Neutrophil (primary cell): ENCODE measurements at regions not wholly inside any gene's neighbourhood (a gene's known extent, or its start where the extent isn't known, plus 50 kb on each side); places are given as distances from the start of the nearest gene placed in this dataset.
"Not testable (repeated sequence)": the region's sequence is repeated elsewhere in the genome, so short reads cannot be mapped to it uniquely, and the experiment has no call there.

Experiments
- H3K27ac ChIP-seq: fragments of 200-600 bp; sonication (generic); 2 replicates; pipeline ENCODE4 v1.5.1; 2016; ENCODE audit warnings: mild to moderate bottlenecking, moderate library complexity
- H3K27me3 ChIP-seq: fragments of 200-600 bp; sonication (generic); 2 replicates; pipeline ENCODE4 v1.6.0; 2016; ENCODE audit warnings: mild to moderate bottlenecking
- H3K36me3 ChIP-seq: fragments of 200-600 bp; sonication (generic); 2 replicates; pipeline ENCODE4 v1.5.1; 2017
- H3K4me1 ChIP-seq, 2 experiments: fragments of 200-600 bp in 1 of 2; sonication (generic) in 1 of 2; 1 replicate in 1 of 2; 2 replicates in 1 of 2; pipeline versions ENCODE4 v1.5.1 to v1.6.1; 2013 to 2016; ENCODE audit warnings: low read depth in 1 of 2, low read length in 1 of 2, mild to moderate bottlenecking in 1 of 2, moderate library complexity in 1 of 2; ENCODE audit not compliant: control insufficient read depth in 1 of 2, insufficient read depth in 1 of 2
- H3K4me3 ChIP-seq, 2 experiments: fragments of 200-600 bp in 1 of 2; sonication (generic) in 1 of 2; 1 replicate in 1 of 2; 2 replicates in 1 of 2; pipeline ENCODE4 v1.5.1; 2013 to 2016; ENCODE audit warnings: low read depth in 1 of 2, low read length in 1 of 2, mild to moderate bottlenecking in 1 of 2, moderate library complexity in 1 of 2
- H3K9me3 ChIP-seq: fragments of 200-600 bp; sonication (generic); 2 replicates; pipeline ENCODE4 v1.5.1; 2016
- CTCF ChIP-seq: fragments of 200-600 bp; sonication (generic); IDR thresholded peaks from 2 replicates; pipeline ENCODE4 v1.5.1; 2016; ENCODE audit warnings: antibody characterized with exemption

- TF ChIP-seq CTCF = peak; percentile 78
- H3K27me3 ChIP-seq = no peaks in the 10 kb centered on the region
- no peaks in the 10 kb centered on the region for H3K36me3 ChIP-seq
- no peak overlapping the region for H3K27ac ChIP-seq
- no peaks in the 10 kb centered on the region for H3K9me3 ChIP-seq
- H3K4me3 ChIP-seq = no peak overlapping the region
- peaks cover 0 to 3% of the 10 kb centered on the region in 2 experiments for H3K4me1 ChIP-seq
Measured at GRCh38 chr13:78121459-78122348, 203.1 kb upstream of the EDNRB start.

GRCh38 chr13:78121001-78121400, 202.4 kb upstream of the EDNRB start:
- H3K4me3 ChIP-seq = no peak overlapping the region
- H3K36me3 ChIP-seq = no peaks in the 10 kb centered on the region
- no peak overlapping the region for H3K27ac ChIP-seq
- H3K9me3 ChIP-seq = no peaks in the 10 kb centered on the region
- no peak for TF ChIP-seq CTCF
- H3K4me1 ChIP-seq = peaks cover 0 to 3% of the 10 kb centered on the region in 2 experiments
- H3K27me3 ChIP-seq = no peaks in the 10 kb centered on the region

GRCh38 chr13:78120144-78120543, 201.5 kb upstream of the EDNRB start:
- not testable (repeated sequence) for H3K4me3 ChIP-seq, H3K4me1 ChIP-seq, H3K9me3 ChIP-seq, H3K27me3 ChIP-seq, H3K36me3 ChIP-seq, H3K27ac ChIP-seq

GRCh38 chr13:78117070-78117469, 198.4 kb upstream of the EDNRB start:
- not testable (repeated sequence) for H3K27me3 ChIP-seq, H3K4me3 ChIP-seq, H3K36me3 ChIP-seq, H3K27ac ChIP-seq, H3K9me3 ChIP-seq, H3K4me1 ChIP-seq

GRCh38 chr13:78105656-78106055, 187.0 kb upstream of the EDNRB start:
- Histone ChIP-seq H3K4me1 (peaks cover 0 to 3% of the 10 kb centered on the region in 2 experiments), H3K4me3 (no peak overlapping the region), H3K9me3 (no peaks in the 10 kb centered on the region), H3K36me3 (no peaks in the 10 kb centered on the region), H3K27me3 (no peaks in the 10 kb centered on the region), H3K27ac (no peak overlapping the region)
- TF ChIP-seq CTCF = no peak

GRCh38 chr13:78103936-78104335, 185.3 kb upstream of the EDNRB start:
- Histone ChIP-seq H3K4me3 (no peak overlapping the region), H3K9me3 (no peaks in the 10 kb centered on the region), H3K27ac (no peak overlapping the region), H3K4me1 (peaks cover 0 to 3% of the 10 kb centered on the region in 2 experiments), H3K36me3 (no peaks in the 10 kb centered on the region), H3K27me3 (no peaks in the 10 kb centered on the region)
- no peak for TF ChIP-seq CTCF
